HG03039 (cell line): ENCODE measurements at regions not wholly inside any gene's neighbourhood (a gene's known extent, or its start where the extent isn't known, plus 50 kb on each side); places are given as distances from the start of the nearest gene placed in this dataset.
"Not testable (repeated sequence)": the region's sequence is repeated elsewhere in the genome, so short reads cannot be mapped to it uniquely, and the experiment has no call there.

Source experiments
- ATAC-seq: cut with Tn5 transposase; IDR thresholded peaks from one replicate; pipeline ENCODE4 v1.9.1; 2021; ENCODE audit warnings: mild to moderate bottlenecking, moderate library complexity; ENCODE audit not compliant: unreplicated experiment

- no peak for ATAC-seq
Observed at GRCh38 chr11:127995921-127996320, 591.4 kb downstream of the ETS1 start.

GRCh38 chr11:127994736-127995135 is 592.6 kb downstream of the ETS1 start:
- no peak for ATAC-seq

DNA sequence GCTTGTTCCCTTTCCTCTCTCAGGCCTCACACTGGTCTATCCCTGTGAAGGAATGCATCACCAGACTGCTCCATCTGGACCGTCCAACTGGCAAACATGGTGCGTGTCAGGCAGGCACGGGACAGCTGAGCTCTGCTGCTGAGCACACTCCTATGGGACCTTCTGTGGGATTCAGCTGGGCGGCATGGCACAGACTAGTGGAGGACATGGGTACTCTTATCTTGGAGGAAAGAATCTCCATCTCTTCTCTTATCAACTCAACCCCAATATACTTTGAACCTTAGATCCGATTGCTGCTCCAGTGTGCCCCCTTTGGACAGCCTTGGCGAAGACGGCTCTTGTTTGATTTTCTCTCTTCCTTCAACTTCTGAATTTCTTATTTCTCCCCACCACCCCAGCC is 593.6 kb downstream of the ETS1 start:
- no peak for ATAC-seq

DNA sequence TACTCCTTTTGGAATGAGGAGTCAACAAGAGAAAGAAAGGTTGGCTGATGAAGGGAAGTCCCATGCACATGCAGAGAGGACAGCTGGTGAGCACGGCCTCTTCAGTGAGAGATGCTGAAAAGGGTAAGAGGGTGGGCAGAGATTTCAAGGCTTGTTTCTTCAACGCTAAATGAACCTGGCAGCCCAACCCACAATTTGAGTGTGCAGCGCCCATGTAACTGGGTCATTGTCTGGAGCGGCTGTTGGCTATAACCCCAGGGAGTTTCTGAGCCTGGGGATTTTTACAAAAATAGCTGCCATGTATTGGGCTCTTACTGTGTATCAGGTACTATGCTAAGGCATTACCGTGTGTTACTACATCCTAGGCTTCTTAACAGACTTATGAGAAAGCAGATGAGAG is 594.1 kb downstream of the ETS1 start:
- no peak for ATAC-seq

DNA sequence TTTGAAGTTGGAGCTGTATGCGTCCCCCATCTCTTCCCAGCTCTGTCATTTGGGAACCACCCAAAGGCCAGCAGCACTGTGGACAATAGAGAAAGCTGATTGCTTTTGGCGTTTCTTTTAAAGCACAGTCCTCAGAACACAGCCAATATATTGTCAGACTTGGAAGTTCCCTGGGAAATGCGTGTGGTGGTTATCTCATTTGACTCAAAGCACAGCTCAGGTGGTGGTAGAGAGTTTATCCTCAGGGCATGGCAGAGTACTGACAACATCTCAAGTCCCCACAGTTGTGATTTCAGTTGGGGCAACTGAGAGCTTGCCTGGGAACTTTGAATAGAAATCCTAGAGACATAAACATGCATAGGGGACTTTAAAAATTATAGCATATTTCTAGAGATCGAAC is 601.3 kb downstream of the ETS1 start:
- ATAC-seq = no peak

DNA sequence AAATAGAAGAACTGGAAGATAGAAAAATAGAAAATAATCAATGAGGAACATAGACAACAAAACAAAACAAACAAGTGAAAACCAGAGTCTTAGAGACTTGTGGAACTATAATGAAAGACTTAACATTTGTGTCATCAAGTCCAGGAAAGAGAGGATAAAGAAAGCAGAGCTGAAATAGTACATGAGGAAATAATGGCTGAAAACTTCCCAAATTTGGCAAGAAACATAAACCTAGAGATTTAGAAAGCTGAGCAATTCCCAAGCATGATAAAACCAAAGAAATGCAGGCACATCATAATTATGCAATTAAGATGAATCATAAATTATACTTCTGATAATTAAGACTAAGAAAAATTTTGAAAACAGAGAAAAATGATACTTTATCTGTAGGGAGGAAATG is 614.5 kb downstream of the ETS1 start:
- ATAC-seq = no peak

DNA sequence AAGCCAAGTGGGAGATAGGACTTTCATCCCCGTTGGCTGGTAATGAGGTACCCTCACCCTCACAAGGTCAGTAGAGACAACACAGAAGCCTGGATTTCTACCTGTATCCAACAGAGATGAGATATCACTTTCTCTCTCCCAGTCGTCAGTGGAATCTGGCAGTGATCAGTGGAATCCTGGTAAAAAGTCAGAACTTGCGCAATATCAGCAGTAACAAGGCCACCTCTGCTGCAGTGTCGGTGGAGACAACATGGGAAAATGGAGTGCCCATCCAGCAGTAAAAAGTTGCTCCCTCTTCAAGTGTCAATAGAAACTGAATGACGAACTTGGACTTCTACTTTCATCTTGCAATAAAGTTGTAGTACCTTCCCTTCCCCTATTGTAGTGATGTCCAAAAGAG is 615.9 kb downstream of the ETS1 start:
- ATAC-seq = no peak

GRCh38 chr11:127966821-127967220 is 620.5 kb downstream of the ETS1 start:
- no peak for ATAC-seq

GRCh38 chr11:127965939-127966668 is 621.3 kb downstream of the ETS1 start:
- ATAC-seq = no peak

DNA sequence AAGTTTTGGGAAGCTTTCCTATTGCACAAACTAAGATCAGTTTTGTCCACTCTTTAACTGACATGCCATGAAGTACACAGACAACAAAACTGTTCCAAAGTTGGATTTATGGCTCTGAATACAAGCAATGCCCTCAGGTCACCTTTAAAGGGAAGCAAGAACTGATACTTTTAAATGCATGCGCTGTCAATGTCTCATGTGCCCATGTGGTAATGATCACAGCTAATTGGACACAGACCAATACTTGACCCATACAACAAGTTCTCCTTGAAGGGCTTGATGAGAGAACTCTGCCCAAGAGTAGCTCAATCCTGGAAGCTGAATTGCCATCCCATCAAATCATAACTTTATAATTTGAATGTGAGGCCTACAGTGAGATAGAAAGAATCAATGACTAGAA is 624.9 kb downstream of the ETS1 start:
- ATAC-seq = no peak

GRCh38 chr11:127950162-127950561 is 637.2 kb downstream of the ETS1 start:
- ATAC-seq = no peak

DNA sequence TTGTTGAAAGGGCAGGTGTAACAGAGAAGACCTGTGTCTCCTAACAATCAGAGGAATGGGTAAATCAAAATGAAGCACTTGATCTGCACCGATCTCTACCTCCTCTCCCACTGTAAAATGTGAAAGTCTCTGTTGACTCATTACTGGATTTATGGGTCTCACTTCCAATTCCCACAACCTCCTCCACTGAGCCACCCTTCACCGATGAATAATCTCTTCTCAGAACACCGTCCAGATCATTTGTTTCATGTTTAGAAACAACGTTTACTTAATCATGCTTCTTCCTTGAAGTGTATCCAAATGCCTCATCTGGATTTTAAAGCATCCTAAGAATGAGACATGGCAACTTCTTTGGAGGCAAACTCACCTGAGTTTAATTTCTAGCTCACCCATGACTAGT is 643.6 kb downstream of the ETS1 start:
- ATAC-seq = no peak

DNA sequence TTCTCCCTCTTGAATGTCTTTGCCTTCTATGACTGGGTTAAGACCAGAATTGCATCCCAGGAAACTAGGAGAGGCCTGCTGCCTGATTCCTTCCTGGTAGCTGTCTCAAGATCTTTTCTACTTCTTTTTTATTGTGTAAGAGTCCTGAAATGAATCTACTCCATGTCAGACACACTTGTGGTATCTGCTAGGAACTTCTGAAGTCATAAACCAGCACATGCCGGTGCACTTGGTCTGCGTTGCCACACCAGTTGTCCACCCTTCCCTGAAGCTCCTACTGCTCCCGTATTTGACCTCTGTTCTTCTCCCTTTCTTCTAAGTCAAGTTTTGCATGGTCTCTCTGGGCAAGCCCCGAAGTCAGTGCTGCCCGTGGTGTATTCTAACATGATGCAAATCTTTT is 644.2 kb downstream of the ETS1 start:
- ATAC-seq = no peak

DNA sequence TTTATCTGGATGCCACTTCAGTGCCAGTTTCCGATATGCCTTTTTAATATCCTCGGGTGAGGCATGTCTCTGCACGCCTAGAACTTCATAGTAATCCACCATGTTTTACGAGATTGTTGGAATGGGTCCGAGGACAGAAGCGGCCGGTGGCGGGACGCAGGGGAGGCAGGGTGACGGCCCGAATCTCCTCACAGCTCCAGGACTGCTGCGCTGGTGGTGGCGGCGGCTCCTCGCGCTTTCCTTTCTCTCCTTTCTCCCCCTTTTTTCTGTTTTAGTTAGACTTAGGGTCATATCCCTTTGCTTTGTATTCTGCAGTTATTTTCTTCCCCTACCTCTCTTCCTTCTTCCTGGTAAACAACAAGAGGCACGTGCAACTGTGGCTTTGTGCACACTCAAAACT is 645.8 kb downstream of the ETS1 start:
- ATAC-seq = not testable (repeated sequence)

DNA sequence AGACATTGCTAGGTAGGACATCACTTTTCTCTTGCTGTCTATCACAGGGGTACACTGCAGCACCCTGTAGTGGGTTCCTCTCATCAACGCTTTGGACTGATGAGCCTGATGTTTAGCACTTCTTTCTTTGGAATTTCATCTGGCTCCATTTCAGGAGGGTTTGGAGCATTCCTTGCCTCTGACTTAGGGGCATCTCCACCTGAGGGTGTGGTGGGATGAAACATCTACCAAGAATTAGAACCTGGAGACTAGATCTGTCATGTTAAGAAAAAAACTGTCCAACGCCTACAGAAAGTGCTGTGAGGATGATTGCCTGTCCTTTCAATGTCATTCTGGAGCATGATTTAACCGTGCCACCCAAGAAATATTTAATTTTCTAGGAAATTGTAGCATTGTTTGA is 648.4 kb downstream of the ETS1 start:
- no peak for ATAC-seq

DNA sequence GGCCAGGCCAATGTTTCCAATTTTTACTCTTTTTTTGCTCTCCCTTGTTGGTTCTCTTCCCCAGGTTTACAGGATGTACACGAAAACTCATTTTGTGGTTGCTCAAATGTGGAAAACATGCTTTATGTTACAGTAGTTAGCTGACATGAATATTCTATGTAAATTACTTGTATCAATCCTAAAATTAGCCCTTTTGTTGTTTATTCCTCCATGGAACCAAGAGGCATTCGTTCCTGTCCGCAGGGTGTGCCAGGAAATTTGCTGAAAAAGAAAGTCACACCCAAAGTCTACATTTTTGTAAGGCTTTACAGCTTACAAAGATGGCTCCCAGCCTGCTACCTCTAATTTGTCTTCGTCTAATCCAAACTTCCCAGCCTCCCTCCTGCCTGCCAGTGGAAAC is 652.3 kb downstream of the ETS1 start:
- no peak for ATAC-seq

DNA sequence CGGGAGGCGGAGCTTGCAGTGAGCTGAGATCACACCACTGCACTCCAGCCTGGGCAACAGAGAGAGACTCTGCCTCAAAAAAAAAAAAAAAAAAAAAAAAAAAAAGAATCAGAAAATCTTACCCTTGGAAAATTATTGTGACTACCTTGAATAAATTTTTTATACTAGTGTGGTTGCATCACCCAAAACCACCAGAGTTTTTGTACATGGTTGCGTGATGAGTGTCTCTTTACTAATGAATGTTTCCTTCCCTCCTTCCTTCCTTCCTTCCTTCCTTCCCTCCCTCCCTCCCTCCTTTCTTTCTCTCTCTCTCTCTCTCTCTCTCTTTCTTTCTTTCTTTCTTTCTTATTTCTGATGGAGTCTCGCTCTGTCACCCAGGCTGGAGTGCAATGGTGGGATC is 653.4 kb downstream of the ETS1 start:
- ATAC-seq = not testable (repeated sequence)

- ATAC-seq = no peak
Observed at GRCh38 chr11:127931803-127932202, 655.6 kb downstream of the ETS1 start.

DNA sequence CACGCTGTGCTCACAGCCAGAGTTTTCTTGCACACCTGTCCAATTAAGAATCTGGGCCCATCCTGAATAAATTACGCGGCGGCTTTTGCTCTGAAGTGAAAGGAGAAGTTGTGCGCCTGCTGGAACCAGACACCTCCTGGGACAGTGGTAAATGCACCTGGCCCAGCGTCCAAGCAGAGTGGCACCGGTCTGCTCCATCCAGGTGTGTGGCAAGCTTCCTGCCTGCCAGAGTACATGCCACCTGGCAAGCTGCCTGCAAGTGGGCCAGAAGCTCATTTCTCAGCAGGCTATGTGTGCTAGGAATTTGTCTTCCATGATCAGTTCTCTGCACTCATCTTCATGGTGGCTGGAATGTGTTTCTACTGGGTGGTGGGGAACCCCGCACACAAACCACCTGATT is 660.6 kb downstream of the ETS1 start:
- no peak for ATAC-seq

DNA sequence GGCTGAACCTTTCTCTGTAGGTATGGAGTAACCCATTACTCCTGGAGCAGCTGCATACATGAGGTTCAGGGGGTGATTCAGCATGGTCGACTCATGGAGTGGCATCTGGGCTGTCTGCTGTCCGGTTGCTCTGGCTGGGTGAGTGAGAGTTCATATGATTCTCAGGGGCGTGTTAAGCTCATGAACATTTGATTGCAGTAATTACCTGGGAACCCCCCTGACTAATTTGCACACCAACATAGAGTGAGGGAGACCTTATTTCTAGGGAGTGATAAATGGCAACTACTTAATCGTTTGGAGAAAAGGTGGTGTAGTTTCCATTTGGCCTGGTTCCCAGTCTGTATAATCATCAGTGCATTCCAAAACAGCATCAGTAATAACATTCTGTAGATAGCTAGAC is 661.9 kb downstream of the ETS1 start:
- no peak for ATAC-seq

GRCh38 chr11:127919206-127920000 is 668.0 kb downstream of the ETS1 start:
- ATAC-seq = no peak

DNA sequence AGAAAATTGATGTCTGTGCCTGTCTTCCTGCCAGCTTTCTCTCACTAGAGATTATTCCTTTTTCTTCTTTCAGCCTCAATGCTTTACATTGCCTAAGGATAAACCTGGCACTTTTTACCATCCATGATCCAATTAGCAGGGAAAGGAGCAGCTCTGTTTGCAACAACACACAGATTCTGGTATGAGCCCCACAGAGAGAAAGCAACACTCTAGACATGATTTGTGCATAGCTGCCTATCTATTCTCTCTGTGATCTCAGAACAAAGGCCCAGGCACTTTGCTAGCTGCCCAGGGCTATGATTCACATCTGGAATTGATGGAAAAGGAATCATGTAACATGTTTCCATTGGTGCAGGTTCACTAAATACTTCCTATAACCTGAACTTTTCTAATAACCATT is 685.0 kb downstream of the ETS1 start:
- ATAC-seq = no peak
